ENCODE measurements at regions not wholly inside any gene's neighbourhood (a gene's known extent, or its start where the extent isn't known, plus 50 kb on each side); places are given as distances from the start of the nearest gene placed in this dataset.

- no peak for TF ChIP-seq ZNF274 (IDR thresholded peaks at IDR 0.05; ENCODE audit: low read depth, low read length)
- no peak for TF ChIP-seq SUZ12 (IDR thresholded peaks at IDR 0.05; ENCODE audit: extremely low read depth, insufficient read depth, insufficient read length)
These were observed 241.9 kb upstream of the CNTNAP5 start for GRCh38 chr2:123783164-123783563.
